HL-60 (cell line): ENCODE measurements at regions not wholly inside any gene's neighbourhood (a gene's known extent, or its start where the extent isn't known, plus 50 kb on each side); places are given as distances from the start of the nearest gene placed in this dataset.

Source experiments
- DNase-seq, 2 experiments: peaks; one replicate each; pipeline ENCODE4 v3.0.0-alpha.2; 2010 to 2020; ENCODE audit warnings: low read depth in 1 of 2, low spot score in 1 of 2
- H3K27ac ChIP-seq: fragments of 250-450 bp; sonication (Bioruptor Pico); replicated peaks from 2 replicates; pipeline ENCODE4 v1.5.1; 2020; ENCODE audit warnings: mild to moderate bottlenecking, moderate library complexity
- H3K27me3 ChIP-seq: fragments of 250-450 bp; sonication (Bioruptor Pico); 2 replicates; pipeline ENCODE4 v1.5.1; 2021; ENCODE audit warnings: mild to moderate bottlenecking, moderate library complexity; ENCODE audit not compliant: insufficient read depth, poor library complexity, severe bottlenecking
- H3K4me3 ChIP-seq: replicated peaks from 2 replicates; pipeline ENCODE4 v1.5.1; 2011; ENCODE audit warnings: mild to moderate bottlenecking, control low read depth, low read length; ENCODE audit not compliant: insufficient read depth
- CTCF ChIP-seq: IDR thresholded peaks from one replicate; pipeline ENCODE4 v1.5.1; 2011; ENCODE audit warnings: low read length, control low read depth, inconsistent platforms; ENCODE audit not compliant: insufficient read depth
- GABPA ChIP-seq: IDR thresholded peaks from 2 replicates; pipeline ENCODE4 v1.6.1; 2012; ENCODE audit warnings: low read depth
- POLR2AphosphoS5 ChIP-seq: IDR thresholded peaks from 2 replicates; pipeline ENCODE4 v1.6.1; 2012; ENCODE audit warnings: low read depth
- REST ChIP-seq: IDR thresholded peaks from 2 replicates; pipeline ENCODE4 v1.6.1; 2012; ENCODE audit warnings: low read depth; ENCODE audit not compliant: insufficient replicate concordance
- SPI1 ChIP-seq: IDR thresholded peaks from 2 replicates; pipeline ENCODE4 v1.6.1; 2012; ENCODE audit warnings: low read depth, mild to moderate bottlenecking, borderline replicate concordance

- Histone ChIP-seq H3K27ac (no peak overlapping the region), H3K27me3 (no peaks in the 10 kb centered on the region), H3K4me3 (no peak overlapping the region)
- TF ChIP-seq GABPA (no peak), REST (no peak), SPI1 (no peak), CTCF (no peak), POLR2AphosphoS5 (no peak)
- DNase-seq: no peak
Observed at GRCh38 chr17:13265311-13265710, 247.5 kb upstream of the ELAC2 start.

- H3K27ac ChIP-seq: no peak overlapping the region
- H3K4me3 ChIP-seq: no peak overlapping the region
- DNase-seq: no peak
- no peaks in the 10 kb centered on the region for H3K27me3 ChIP-seq
- no peak for TF ChIP-seq SPI1
- TF ChIP-seq CTCF: no peak
- no peak for TF ChIP-seq REST
- no peak for TF ChIP-seq POLR2AphosphoS5
- TF ChIP-seq GABPA: no peak
Observed at GRCh38 chr17:13263746-13264145, 245.9 kb upstream of the ELAC2 start.

- no peak for DNase-seq
- no peaks in the 10 kb centered on the region for H3K27me3 ChIP-seq
- no peak for TF ChIP-seq GABPA
- no peak for TF ChIP-seq CTCF
- no peak for TF ChIP-seq SPI1
- TF ChIP-seq POLR2AphosphoS5: no peak
- no peak overlapping the region for H3K4me3 ChIP-seq
- H3K27ac ChIP-seq: no peak overlapping the region
Observed at GRCh38 chr17:13256545-13256944, 238.7 kb upstream of the ELAC2 start.

GRCh38 chr17:13253733-13254410 lies 236.0 kb upstream of the ELAC2 start:
- H3K27me3 ChIP-seq: no peaks in the 10 kb centered on the region
- no peak for DNase-seq
- no peak overlapping the region for H3K27ac ChIP-seq
- TF ChIP-seq GABPA (no peak), CTCF (no peak), POLR2AphosphoS5 (no peak), SPI1 (no peak), REST (no peak)
- no peak overlapping the region for H3K4me3 ChIP-seq
